ENCODE measurements at regions not wholly inside any gene's neighbourhood (a gene's known extent, or its start where the extent isn't known, plus 50 kb on each side); places are given as distances from the start of the nearest gene placed in this dataset.

DNA sequence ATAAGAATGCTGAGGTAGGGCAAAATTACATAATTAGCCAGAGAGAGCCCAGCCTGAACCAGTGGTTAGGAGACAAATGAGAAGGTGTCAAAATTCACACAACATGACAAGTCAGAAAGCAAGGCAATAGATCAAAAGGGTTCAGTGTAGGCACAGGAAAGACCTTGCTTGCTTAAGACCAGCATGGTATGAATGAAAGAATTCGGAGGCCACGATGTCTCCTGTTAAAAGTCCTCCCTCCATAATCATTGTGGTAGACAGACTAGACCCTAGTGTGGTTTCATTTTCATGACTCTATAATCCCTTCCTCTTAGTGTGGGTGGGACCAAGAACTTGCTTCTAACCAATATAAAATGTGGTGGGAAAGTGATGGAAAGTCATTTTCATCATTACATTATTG, 98.7 kb upstream of the ANKRD28 start:
- 81 to 88% (median 85%) methylated on average over 2 of the region's 2 CpGs for WGBS, 5 donors
- H3K27ac ChIP-seq: no peak overlapping the region
- TF ChIP-seq POLR2AphosphoS5 (IDR thresholded peaks at IDR 0.05): no peak
- TF ChIP-seq EP300 (IDR thresholded peaks at IDR 0.05): no peak
- TF ChIP-seq CTCF (IDR thresholded peaks at IDR 0.05): no peak
- TF ChIP-seq POLR2A (IDR thresholded peaks at IDR 0.05): no peak
- intact Hi-C loops (cut with DNase I; ENCODE audit: low total_unique reads): no loop called here
- no peaks in the 10 kb centered on the region for H3K27me3 ChIP-seq
- no peaks in the 10 kb centered on the region for H3K36me3 ChIP-seq
- peaks cover 0 to 3% (median 0%) of the 10 kb centered on the region in 4 donors for H3K9me3 ChIP-seq
- no peak for DNase-seq
- H3K4me1 ChIP-seq: peaks cover 0 to 27% (median 11%) of the 10 kb centered on the region in 4 donors
- H3K4me3 ChIP-seq: no peak overlapping the region

DNA sequence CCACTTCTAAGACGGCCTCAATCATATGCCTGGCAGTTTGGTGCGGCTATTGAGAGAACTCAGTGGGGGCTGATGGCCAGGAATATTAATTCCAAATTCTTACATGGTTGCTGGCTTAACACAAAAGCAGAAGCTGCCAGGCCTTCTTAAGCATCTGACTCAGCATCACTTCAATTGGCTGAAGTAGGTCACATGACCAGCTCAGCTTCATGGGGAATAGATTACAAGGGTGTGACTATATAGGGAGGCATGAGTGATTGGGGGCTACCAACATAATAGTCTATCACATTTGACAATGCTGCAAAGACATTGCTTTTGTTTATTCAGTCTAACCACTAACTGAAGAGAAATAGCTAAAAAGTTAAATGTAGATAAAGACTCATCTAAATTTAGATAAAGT, 101.6 kb upstream of the ANKRD28 start:
- Histone ChIP-seq H3K9me3 (peaks cover 0 to 3% (median 0%) of the 10 kb centered on the region in 4 donors), H3K4me1 (peaks cover 0 to 19% (median 13%) of the 10 kb centered on the region in 4 donors), H3K36me3 (no peaks in the 10 kb centered on the region), H3K27me3 (no peaks in the 10 kb centered on the region), H3K27ac (no peak overlapping the region), H3K4me3 (no peak overlapping the region)
- DNase-seq: no peak
- intact Hi-C loops (cut with DNase I; ENCODE audit: low total_unique reads): no loop called here
- TF ChIP-seq CTCF (IDR thresholded peaks at IDR 0.05) (no peak), POLR2AphosphoS5 (IDR thresholded peaks at IDR 0.05) (no peak), POLR2A (IDR thresholded peaks at IDR 0.05) (no peak), EP300 (IDR thresholded peaks at IDR 0.05) (no peak)
- 73 to 94% (median 92%) methylated on average over 2 of the region's 2 CpGs for WGBS, 5 donors

GRCh38 chr3:15903164-15903563, 105.4 kb upstream of the ANKRD28 start:
- peaks cover 0 to 18% (median 13%) of the 10 kb centered on the region in 4 donors for H3K4me1 ChIP-seq
- DNase-seq: peak; percentile 10 to 51
- intact Hi-C loops (cut with DNase I; ENCODE audit: low total_unique reads): no loop called here
- no peaks in the 10 kb centered on the region for H3K36me3 ChIP-seq
- 32 to 55% (median 38%) methylated on average over 3 of the region's 3 CpGs for WGBS, 5 donors
- H3K27me3 ChIP-seq: no peaks in the 10 kb centered on the region
- no peaks in the 10 kb centered on the region for H3K9me3 ChIP-seq
- H3K4me3 ChIP-seq: no peak overlapping the region
- TF ChIP-seq EP300 (IDR thresholded peaks at IDR 0.05) (peak; percentile 59), POLR2AphosphoS5 (IDR thresholded peaks at IDR 0.05) (peak in 1 of 3 donors; percentile 59), CTCF (IDR thresholded peaks at IDR 0.05) (no peak)
- peak overlapping the region; percentile 28 to 68 (median 34) for H3K27ac ChIP-seq

GRCh38 chr3:15903759-15904720, 106.3 kb upstream of the ANKRD28 start:
- TF ChIP-seq CTCF (IDR thresholded peaks at IDR 0.05) (no peak), POLR2A (IDR thresholded peaks at IDR 0.05) (no peak), EP300 (IDR thresholded peaks at IDR 0.05) (no peak), POLR2AphosphoS5 (IDR thresholded peaks at IDR 0.05) (no peak)
- H3K4me1 ChIP-seq: peaks cover 0 to 18% (median 13%) of the 10 kb centered on the region in 4 donors

More at GRCh38 chr3:15903759-15904720, 106.3 kb upstream of the ANKRD28 start:
- peak in 1 of 2 donors; percentile 60 for DNase-seq
- intact Hi-C loops (cut with DNase I; ENCODE audit: low total_unique reads): no loop called here
- H3K27me3 ChIP-seq: no peaks in the 10 kb centered on the region
- H3K9me3 ChIP-seq: no peaks in the 10 kb centered on the region
- no peak overlapping the region for H3K4me3 ChIP-seq
- no peaks in the 10 kb centered on the region for H3K36me3 ChIP-seq
- 51 to 68% (median 55%) methylated on average over 7 of the region's 7 CpGs for WGBS, 5 donors
- peak overlapping the region in 4 of 5 donors; percentile 32 to 68 (median 48) for H3K27ac ChIP-seq
